Adipose tissue (tissue), 3 donors: ENCODE measurements at regions not wholly inside any gene's neighbourhood (a gene's known extent, or its start where the extent isn't known, plus 50 kb on each side); places are given as distances from the start of the nearest gene placed in this dataset.

ENCODE experiments used
- H3K27ac ChIP-seq: one replicate; pipeline ENCODE4 v1.5.1; 2013; ENCODE audit warnings: low read depth, low read length
- WGBS, 3 donors: extraction: QIAGEN DNeasy Blood & Tissue Kit; methylation state at CpG; one replicate each; pipeline ENCODE4 v1.1.7; 2013; 5-methylcytosine and 5-hydroxymethylcytosine counted together
- donor health status: healthy with polysubstance abuse.
- donor health status: Bipolar disorder and iron deficiency.
- donor health status: healthy.

GRCh38 chr20:39116020-39116419 lies 153.9 kb downstream of the DHX35 start:
- no peak overlapping the region for H3K27ac ChIP-seq
- 86 to 94% (median 90%) methylated on average over 2 of the region's 2 CpGs for WGBS, 3 donors

- WGBS, 3 donors = 28 to 33% (median 32%) methylated on average over 9 of the region's 9 CpGs
- H3K27ac ChIP-seq = no peak overlapping the region
These were observed 150.1 kb downstream of the DHX35 start for GRCh38 chr20:39112178-39112743.

GRCh38 chr20:39111359-39112177 lies 149.4 kb downstream of the DHX35 start:
- no peak overlapping the region for H3K27ac ChIP-seq
- 7 to 10% (median 9%) methylated on average over 4 of the region's 4 CpGs for WGBS, 3 donors

- no peak overlapping the region for H3K27ac ChIP-seq
These were observed 148.6 kb downstream of the DHX35 start for GRCh38 chr20:39110819-39111136.

GRCh38 chr20:39109933-39110818 lies 148.0 kb downstream of the DHX35 start:
- H3K27ac ChIP-seq = no peak overlapping the region
- 15 to 30% (median 28%) methylated on average over 9 to 10 of the region's 10 CpGs for WGBS, 3 donors

GRCh38 chr20:39108746-39109145 lies 146.6 kb downstream of the DHX35 start:
- WGBS, 3 donors = 45 to 50% (median 48%) methylated on average over 5 of the region's 5 CpGs
- no peak overlapping the region for H3K27ac ChIP-seq

- WGBS, 3 donors = 66 to 74% (median 66%) methylated on average over 5 of the region's 5 CpGs
These were observed 145.6 kb downstream of the DHX35 start for GRCh38 chr20:39107741-39108140.

GRCh38 chr20:39106791-39107190 lies 144.6 kb downstream of the DHX35 start:
- no peak overlapping the region for H3K27ac ChIP-seq
- 64 to 80% (median 77%) methylated on average over 3 of the region's 3 CpGs for WGBS, 3 donors

More at GRCh38 chr20:39107741-39108140, 145.6 kb downstream of the DHX35 start:
- no peak overlapping the region for H3K27ac ChIP-seq

- no peak overlapping the region for H3K27ac ChIP-seq
- WGBS, 3 donors = 89 to 94% (median 93%) methylated on average over 5 of the region's 5 CpGs
These were observed 143.4 kb downstream of the DHX35 start for GRCh38 chr20:39105551-39105950.

- H3K27ac ChIP-seq = no peak overlapping the region
- 96 to 100% (median 98%) methylated on average over 1 of the region's 1 CpG for WGBS, 3 donors
These were observed 141.6 kb downstream of the DHX35 start for GRCh38 chr20:39103732-39104131.

GRCh38 chr20:39103305-39103704 lies 141.2 kb downstream of the DHX35 start:
- no peak overlapping the region for H3K27ac ChIP-seq
- WGBS, 3 donors = 85 to 95% (median 94%) methylated on average over 4 of the region's 4 CpGs

GRCh38 chr20:39101895-39102294 lies 139.8 kb downstream of the DHX35 start:
- no peak overlapping the region for H3K27ac ChIP-seq
- WGBS, 3 donors = 78 to 83% (median 80%) methylated on average over 3 of the region's 3 CpGs

- 29 to 55% (median 32%) methylated on average over 6 of the region's 6 CpGs for WGBS, 3 donors
- no peak overlapping the region for H3K27ac ChIP-seq
These were observed 138.5 kb downstream of the DHX35 start for GRCh38 chr20:39100691-39101090.

GRCh38 chr20:39097889-39098288 lies 135.7 kb downstream of the DHX35 start:
- H3K27ac ChIP-seq = no peak overlapping the region
- WGBS, 3 donors = 52 to 65% (median 61%) methylated on average over 3 of the region's 3 CpGs

GRCh38 chr20:39095870-39096269 lies 133.7 kb downstream of the DHX35 start:
- H3K27ac ChIP-seq = no peak overlapping the region
- 86 to 95% (median 86%) methylated on average over 1 of the region's 1 CpG for WGBS, 3 donors

GRCh38 chr20:39094391-39094790 lies 132.2 kb downstream of the DHX35 start:
- WGBS, 3 donors = 68 to 82% (median 78%) methylated on average over 1 of the region's 1 CpG

GRCh38 chr20:39092733-39093410 lies 130.7 kb downstream of the DHX35 start:
- H3K27ac ChIP-seq = no peak overlapping the region
- WGBS, 3 donors = 64 to 89% (median 82%) methylated on average over 3 of the region's 3 CpGs

More at GRCh38 chr20:39094391-39094790, 132.2 kb downstream of the DHX35 start:
- no peak overlapping the region for H3K27ac ChIP-seq

GRCh38 chr20:39090906-39091305 lies 128.8 kb downstream of the DHX35 start:
- 17 to 31% (median 30%) methylated on average over 5 of the region's 5 CpGs for WGBS, 3 donors

GRCh38 chr20:39089797-39090196 lies 127.7 kb downstream of the DHX35 start:
- 50 to 79% (median 69%) methylated on average over 1 of the region's 1 CpG for WGBS, 3 donors
- no peak overlapping the region for H3K27ac ChIP-seq

More at GRCh38 chr20:39090906-39091305, 128.8 kb downstream of the DHX35 start:
- H3K27ac ChIP-seq = no peak overlapping the region
